CD4-positive, alpha-beta T cell (primary cell): ENCODE measurements at regions not wholly inside any gene's neighbourhood (a gene's known extent, or its start where the extent isn't known, plus 50 kb on each side); places are given as distances from the start of the nearest gene placed in this dataset.

Experiments
- ATAC-seq: fragments of 200-7000 bp; cut with Tn5 transposase; one replicate; pipeline ENCODE4 v1.10.0; 2022; ENCODE audit warnings: mild to moderate bottlenecking; ENCODE audit not compliant: poor library complexity
- CTCF ChIA-PET: fragments of 350-600 bp; sonication (Branson Sonifier 250); formaldehyde crosslinking; loops from one replicate; lab custom pipeline; 2021; ENCODE audit warnings: antibody characterized with exemption, inconsistent platforms; lab: Charles Lee
- POLR2A ChIA-PET: fragments of 350-600 bp; sonication (Branson Sonifier 250); formaldehyde crosslinking; loops from one replicate; lab custom pipeline; 2021; ENCODE audit warnings: antibody characterized with exemption, inconsistent platforms; lab: Charles Lee
- DNase-seq, 14 experiments: peaks; one replicate each; pipeline ENCODE4 v3.0.0-alpha.2; 2013 to 2020; ENCODE audit warnings: mixed read lengths in 2 of 14
- H3K27ac ChIP-seq, 2 donors: one replicate each; pipeline versions ENCODE4 v1.5.1 to v1.7.0; 2013; ENCODE audit warnings: low read length in 2 of 2, low read depth in 1 of 2, mild to moderate bottlenecking in 1 of 2
- H3K27me3 ChIP-seq, 2 experiments: 1 replicate in 1 of 2; 2 replicates in 1 of 2; pipeline versions ENCODE4 v1.6.1 to v1.7.0; 2013; ENCODE audit warnings: low read length in 2 of 2, control low read depth in 1 of 2, mild to moderate bottlenecking in 1 of 2, moderate library complexity in 1 of 2; ENCODE audit not compliant: insufficient read depth in 2 of 2, control insufficient read depth in 1 of 2
- H3K36me3 ChIP-seq: one replicate; pipeline ENCODE4 v1.6.1; 2013; ENCODE audit warnings: low read length, control low read depth; ENCODE audit not compliant: insufficient read depth
- H3K4me1 ChIP-seq: one replicate; pipeline ENCODE4 v1.6.1; 2013; ENCODE audit warnings: low read length, control low read depth; ENCODE audit not compliant: insufficient read depth
- H3K4me3 ChIP-seq: one replicate; pipeline ENCODE4 v1.5.1; 2013; ENCODE audit warnings: mild to moderate bottlenecking, low read length, moderate library complexity
- H3K9me3 ChIP-seq, 2 experiments: 1 replicate in 1 of 2; 2 replicates in 1 of 2; pipeline versions ENCODE4 v1.6.1 to v1.7.0; 2013; ENCODE audit warnings: low read length in 2 of 2, mild to moderate bottlenecking in 2 of 2, control low read depth in 1 of 2, moderate library complexity in 1 of 2; ENCODE audit not compliant: control insufficient read depth in 1 of 2, insufficient read depth in 1 of 2
- H3K27ac Mint-ChIP-seq: one replicate; pipeline ENCODE4 v1.8.0; 2020; ENCODE audit warnings: mixed read lengths
- H3K27me3 Mint-ChIP-seq: one replicate; pipeline ENCODE4 v1.8.0; 2021; ENCODE audit warnings: mixed read lengths
- H3K36me3 Mint-ChIP-seq: one replicate; pipeline ENCODE4 v1.8.0; 2021; ENCODE audit warnings: low read depth, mixed read lengths
- H3K4me1 Mint-ChIP-seq: one replicate; pipeline ENCODE4 v1.8.0; 2021; ENCODE audit warnings: low read depth, mixed read lengths
- H3K4me3 Mint-ChIP-seq: one replicate; pipeline ENCODE4 v1.8.0; 2020; ENCODE audit warnings: mild to moderate bottlenecking, mixed read lengths
- H3K9me3 Mint-ChIP-seq: one replicate; pipeline ENCODE4 v1.8.0; 2020; ENCODE audit warnings: mixed read lengths
- intact Hi-C, 2 experiments: fragments of 100-400 bp; cut with DNase I in 1 of 2; cut with micrococcal nuclease in 1 of 2; formaldehyde crosslinking; loops; one replicate each; pipeline versions ENCODE4 v1.15.1 to v1.9.0; 2023 to 2025; cut with DNase I, micrococcal nuclease
- TF ChIP-seq, protein P1 (sequence below): fragments of 200-600 bp; IDR thresholded peaks from one replicate; pipeline ENCODE4 v1.8.0; 2022; ENCODE audit warnings: antibody characterized with exemption, mild to moderate bottlenecking

DNA sequence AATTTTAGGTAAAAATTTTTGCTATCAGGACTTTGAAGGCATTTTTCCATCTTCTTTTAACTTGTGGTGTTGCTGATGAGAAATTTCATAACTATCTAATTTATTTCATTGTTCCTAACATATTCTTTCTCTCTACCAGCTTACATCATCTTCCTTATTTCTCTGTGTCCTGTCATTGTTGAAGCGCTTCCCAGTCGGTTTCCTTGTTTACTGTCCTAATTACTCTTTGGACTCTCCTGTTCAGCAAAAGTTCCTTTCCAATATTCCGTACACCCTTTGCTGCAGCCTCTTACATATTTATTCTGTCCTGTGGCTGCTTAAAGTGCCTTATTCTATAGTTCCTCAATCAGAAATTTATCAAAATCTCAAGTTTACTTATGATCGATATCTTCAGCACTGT is 609.0 kb upstream of the FZD8 start:
- Histone ChIP-seq H3K4me1 (no peaks in the 10 kb centered on the region), H3K36me3 (no peaks in the 10 kb centered on the region), H3K9me3 (no peaks in the 10 kb centered on the region), H3K27ac (no peak overlapping the region), H3K27me3 (no peaks in the 10 kb centered on the region), H3K4me3 (no peak overlapping the region)
- ATAC-seq: no peak
- no peaks in the 10 kb centered on the region for H3K27me3 Mint-ChIP-seq
- H3K27ac Mint-ChIP-seq: no peak overlapping the region
- ChIA-PET CTCF (no interaction called here), POLR2A (no interaction called here)
- TF ChIP-seq, protein P1, sequence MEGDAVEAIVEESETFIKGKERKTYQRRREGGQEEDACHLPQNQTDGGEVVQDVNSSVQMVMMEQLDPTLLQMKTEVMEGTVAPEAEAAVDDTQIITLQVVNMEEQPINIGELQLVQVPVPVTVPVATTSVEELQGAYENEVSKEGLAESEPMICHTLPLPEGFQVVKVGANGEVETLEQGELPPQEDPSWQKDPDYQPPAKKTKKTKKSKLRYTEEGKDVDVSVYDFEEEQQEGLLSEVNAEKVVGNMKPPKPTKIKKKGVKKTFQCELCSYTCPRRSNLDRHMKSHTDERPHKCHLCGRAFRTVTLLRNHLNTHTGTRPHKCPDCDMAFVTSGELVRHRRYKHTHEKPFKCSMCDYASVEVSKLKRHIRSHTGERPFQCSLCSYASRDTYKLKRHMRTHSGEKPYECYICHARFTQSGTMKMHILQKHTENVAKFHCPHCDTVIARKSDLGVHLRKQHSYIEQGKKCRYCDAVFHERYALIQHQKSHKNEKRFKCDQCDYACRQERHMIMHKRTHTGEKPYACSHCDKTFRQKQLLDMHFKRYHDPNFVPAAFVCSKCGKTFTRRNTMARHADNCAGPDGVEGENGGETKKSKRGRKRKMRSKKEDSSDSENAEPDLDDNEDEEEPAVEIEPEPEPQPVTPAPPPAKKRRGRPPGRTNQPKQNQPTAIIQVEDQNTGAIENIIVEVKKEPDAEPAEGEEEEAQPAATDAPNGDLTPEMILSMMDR: no peak
- no peak for DNase-seq
- H3K36me3 Mint-ChIP-seq: no peaks in the 10 kb centered on the region
- peaks cover 14% of the 10 kb centered on the region for H3K9me3 Mint-ChIP-seq
- H3K4me3 Mint-ChIP-seq: no peak overlapping the region
- H3K4me1 Mint-ChIP-seq: no peaks in the 10 kb centered on the region
- intact Hi-C loops: no loop called here

DNA sequence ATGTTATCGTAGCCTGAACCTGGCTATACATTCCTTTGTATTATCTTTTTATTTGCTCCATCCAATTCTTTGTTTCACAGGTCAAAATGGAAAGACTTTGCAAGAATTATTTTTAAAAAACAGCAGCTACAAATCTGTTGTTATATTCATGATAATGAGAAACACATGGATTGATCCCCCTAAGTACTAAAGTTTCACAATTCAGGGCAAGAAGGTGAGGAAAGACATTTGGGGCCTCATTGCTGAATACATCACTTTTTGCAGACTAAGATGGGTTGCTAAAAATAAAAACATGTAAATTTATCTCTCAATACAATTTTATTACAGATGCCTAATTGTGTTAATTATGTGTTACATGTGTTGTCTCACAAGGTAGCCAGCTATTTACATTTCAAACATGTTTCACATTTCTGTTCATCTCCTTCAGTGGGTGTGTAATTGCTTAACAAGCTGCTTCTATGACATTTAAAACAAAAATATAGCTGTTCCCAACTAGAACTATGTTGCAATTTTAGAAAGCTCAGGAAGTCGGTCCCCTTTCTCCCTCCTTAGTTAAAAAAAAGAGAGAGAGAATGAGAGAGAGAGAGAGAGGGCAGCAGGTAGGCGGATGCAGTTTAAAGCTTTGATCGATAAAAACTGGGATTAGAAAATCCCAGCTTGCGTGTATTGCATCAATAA is 606.3 kb upstream of the FZD8 start:
- POLR2A ChIA-PET: no interaction called here

DNA sequence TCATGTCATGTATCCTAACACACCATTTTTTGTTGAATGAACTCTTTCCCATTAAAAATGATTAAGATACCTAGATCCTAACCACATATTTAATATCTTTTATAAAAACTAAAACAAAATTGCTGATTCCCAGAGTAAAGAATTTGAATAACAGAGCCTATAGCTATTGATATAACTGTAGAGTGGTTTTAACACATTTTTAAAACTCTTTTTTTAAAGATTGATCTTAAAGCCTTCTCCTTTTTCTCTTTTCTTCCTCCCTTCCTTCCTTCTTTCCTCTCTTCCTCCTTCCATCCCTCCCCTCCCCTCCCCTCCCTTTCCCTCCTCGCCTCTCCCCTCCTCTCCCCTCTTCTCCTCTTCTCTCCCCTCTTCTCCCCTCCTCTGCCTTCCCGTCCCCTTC is 605.4 kb upstream of the FZD8 start:
- intact Hi-C loops: no loop called here
- no peak for DNase-seq
- Histone ChIP-seq H3K27ac (no peak overlapping the region), H3K4me1 (no peaks in the 10 kb centered on the region), H3K36me3 (no peaks in the 10 kb centered on the region), H3K27me3 (no peaks in the 10 kb centered on the region), H3K9me3 (no peaks in the 10 kb centered on the region), H3K4me3 (no peak overlapping the region)
- POLR2A ChIA-PET: no interaction called here
- H3K4me3 Mint-ChIP-seq: no peak overlapping the region
- CTCF ChIA-PET: no interaction called here
- H3K27ac Mint-ChIP-seq: no peak overlapping the region
- TF ChIP-seq, protein P1: no peak
- H3K9me3 Mint-ChIP-seq: peaks cover 8% of the 10 kb centered on the region
- no peaks in the 10 kb centered on the region for H3K36me3 Mint-ChIP-seq
- no peaks in the 10 kb centered on the region for H3K4me1 Mint-ChIP-seq
- no peak for ATAC-seq
- H3K27me3 Mint-ChIP-seq: no peaks in the 10 kb centered on the region

More for the DNA sequence above, 606.3 kb upstream of the FZD8 start:
- no peak overlapping the region for H3K4me3 ChIP-seq
- intact Hi-C loops: no loop called here
- Mint-ChIP-seq H3K27ac (no peak overlapping the region), H3K4me1 (no peaks in the 10 kb centered on the region), H3K36me3 (no peaks in the 10 kb centered on the region), H3K4me3 (no peak overlapping the region), H3K9me3 (peaks cover 10% of the 10 kb centered on the region), H3K27me3 (no peaks in the 10 kb centered on the region)
- no peaks in the 10 kb centered on the region for H3K27me3 ChIP-seq
- ATAC-seq (no peak), DNase-seq (no peak)
- no peaks in the 10 kb centered on the region for H3K4me1 ChIP-seq
- no peaks in the 10 kb centered on the region for H3K9me3 ChIP-seq
- H3K27ac ChIP-seq: no peak overlapping the region
- CTCF ChIA-PET: no interaction called here
- TF ChIP-seq, protein P1: no peak
- no peaks in the 10 kb centered on the region for H3K36me3 ChIP-seq
